ENCODE measurements at regions not wholly inside any gene's neighbourhood (a gene's known extent, or its start where the extent isn't known, plus 50 kb on each side); places are given as distances from the start of the nearest gene placed in this dataset.

GRCh38 chr3:78143000-78143399 is 1103.1 kb downstream of the ROBO2 start:
- no peak overlapping the region for H3K4me3 ChIP-seq
- H3K36me3 ChIP-seq, result no peaks in the 10 kb centered on the region
- DNase-seq, result no peak
- no peak for TF ChIP-seq POLR2AphosphoS5 (IDR thresholded peaks at IDR 0.05)
- TF ChIP-seq POLR2A (IDR thresholded peaks at IDR 0.05), result no peak
- TF ChIP-seq EP300 (IDR thresholded peaks at IDR 0.05), result no peak
- no peak for TF ChIP-seq CTCF (IDR thresholded peaks at IDR 0.05)
- H3K4me1 ChIP-seq, result no peaks in the 10 kb centered on the region
- H3K27me3 ChIP-seq, result no peaks in the 10 kb centered on the region
- ATAC-seq (ENCODE audit: low FRiP score in 2 of 2), result no peak
- H3K9me3 ChIP-seq, result no peaks in the 10 kb centered on the region
- WGBS, 2 donors, result 86 to 88% methylated on average over 1 of the region's 1 CpG
- H3K27ac ChIP-seq, result no peak overlapping the region

- Histone ChIP-seq H3K4me1 (no peaks in the 10 kb centered on the region), H3K27ac (no peak overlapping the region), H3K36me3 (no peaks in the 10 kb centered on the region), H3K4me3 (no peak overlapping the region), H3K27me3 (no peaks in the 10 kb centered on the region), H3K9me3 (no peaks in the 10 kb centered on the region)
- TF ChIP-seq CTCF (IDR thresholded peaks at IDR 0.05), result no peak
- TF ChIP-seq EP300 (IDR thresholded peaks at IDR 0.05), result no peak
- TF ChIP-seq POLR2AphosphoS5 (IDR thresholded peaks at IDR 0.05), result no peak
- no peak for TF ChIP-seq POLR2A (IDR thresholded peaks at IDR 0.05)
- no peak for DNase-seq
- 75 to 86% methylated on average over 2 of the region's 2 CpGs for WGBS, 2 donors
- ATAC-seq (ENCODE audit: low FRiP score in 2 of 2), result no peak
Measured at GRCh38 chr3:78148986-78149717, 1109.3 kb downstream of the ROBO2 start.

DNA sequence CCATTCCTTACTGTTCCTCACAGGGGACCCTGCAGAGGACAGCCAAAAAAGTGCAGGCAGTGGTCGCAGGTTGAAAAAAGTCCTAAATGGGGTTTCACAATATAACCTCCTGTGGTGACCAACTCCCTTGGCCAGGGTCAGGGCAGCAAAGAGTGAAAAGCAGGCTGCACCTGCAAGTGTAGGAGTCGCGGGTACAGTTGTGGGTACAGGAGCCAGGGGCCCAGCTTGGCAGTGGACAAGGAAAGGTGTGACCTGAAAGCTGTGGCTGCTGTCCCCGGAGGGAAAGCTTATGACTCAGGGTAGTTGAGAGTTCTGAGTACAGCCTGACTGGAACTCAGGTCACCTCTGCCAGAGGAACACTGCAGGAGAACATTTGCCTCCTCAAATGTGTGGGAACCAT is 1114.1 kb downstream of the ROBO2 start:
- H3K9me3 ChIP-seq, result no peaks in the 10 kb centered on the region
- no peak for DNase-seq
- WGBS, 2 donors, result 91 to 92% methylated on average over 4 of the region's 4 CpGs
- H3K4me1 ChIP-seq, result no peaks in the 10 kb centered on the region
- H3K27me3 ChIP-seq, result no peaks in the 10 kb centered on the region
- H3K27ac ChIP-seq, result no peak overlapping the region
- ATAC-seq (ENCODE audit: low FRiP score in 2 of 2), result peak in 1 of 2 donors; percentile 30
- no peak overlapping the region for H3K4me3 ChIP-seq
- no peak for TF ChIP-seq EP300 (IDR thresholded peaks at IDR 0.05)
- TF ChIP-seq POLR2A (IDR thresholded peaks at IDR 0.05), result no peak
- no peak for TF ChIP-seq CTCF (IDR thresholded peaks at IDR 0.05)
- TF ChIP-seq POLR2AphosphoS5 (IDR thresholded peaks at IDR 0.05), result no peak
- no peaks in the 10 kb centered on the region for H3K36me3 ChIP-seq

DNA sequence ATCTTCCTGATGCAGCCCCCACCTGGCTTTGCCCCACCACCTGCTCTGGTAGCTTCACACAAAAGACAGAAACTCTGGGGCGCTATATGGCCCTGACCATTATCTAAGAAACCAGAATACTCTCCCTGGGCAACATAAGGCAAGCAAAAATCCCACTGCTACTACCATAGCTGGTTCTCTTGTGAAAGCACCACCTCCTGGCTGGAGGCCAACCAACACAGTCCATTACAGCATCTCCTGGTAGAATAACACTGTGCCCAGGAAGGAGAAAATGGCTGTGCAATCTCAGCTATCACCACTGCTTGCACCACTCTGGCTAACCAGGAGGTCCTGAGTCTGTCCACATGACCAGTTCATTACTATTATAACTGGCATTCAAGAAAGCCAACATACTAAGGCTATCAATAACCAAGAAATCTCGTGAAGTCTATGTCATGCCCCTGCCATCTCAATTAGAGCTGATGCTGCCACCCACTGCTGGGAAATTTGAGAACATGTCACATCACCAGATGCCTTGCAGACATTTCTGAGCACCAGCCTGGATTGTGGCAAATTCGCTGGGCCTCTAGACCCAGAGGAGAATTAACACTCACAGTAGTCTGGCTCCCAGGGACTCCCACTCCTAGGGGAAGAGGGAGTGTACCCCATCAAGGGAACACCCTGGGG is 1114.8 kb downstream of the ROBO2 start:
- no peak overlapping the region for H3K27ac ChIP-seq
- TF ChIP-seq CTCF (IDR thresholded peaks at IDR 0.05), result no peak
- no peak for TF ChIP-seq POLR2A (IDR thresholded peaks at IDR 0.05)
- no peak for TF ChIP-seq EP300 (IDR thresholded peaks at IDR 0.05)
- no peak for TF ChIP-seq POLR2AphosphoS5 (IDR thresholded peaks at IDR 0.05)
- H3K36me3 ChIP-seq, result no peaks in the 10 kb centered on the region
- no peak overlapping the region for H3K4me3 ChIP-seq
- ATAC-seq (ENCODE audit: low FRiP score in 2 of 2), result no peak
- H3K4me1 ChIP-seq, result no peaks in the 10 kb centered on the region
- WGBS, 2 donors, result 91 to 100% methylated on average over 1 to 3 of the region's 3 CpGs
- no peak for DNase-seq
- no peaks in the 10 kb centered on the region for H3K9me3 ChIP-seq
- H3K27me3 ChIP-seq, result no peaks in the 10 kb centered on the region

All from upper lobe of left lung (tissue), 6 donors.